Hepatocyte (in vitro differentiated cells): ENCODE measurements at regions not wholly inside any gene's neighbourhood (a gene's known extent, or its start where the extent isn't known, plus 50 kb on each side); places are given as distances from the start of the nearest gene placed in this dataset.
"Not testable (repeated sequence)": the region's sequence is repeated elsewhere in the genome, so short reads cannot be mapped to it uniquely, and the experiment has no call there.

Experiments used
- EZH2 ChIP-seq: fragments of 200-600 bp; sonication (generic); IDR thresholded peaks from 2 replicates; pipeline ENCODE4 v1.6.1; 2016; ENCODE audit warnings: antibody characterized with exemption, mild to moderate bottlenecking, borderline replicate concordance
- TF ChIP-seq, protein P1 (sequence below): fragments of 200-600 bp; sonication (generic); IDR thresholded peaks from 2 replicates; pipeline ENCODE4 v1.5.1; 2016; ENCODE audit warnings: antibody characterized with exemption, mild to moderate bottlenecking; ENCODE audit not compliant: poor library complexity

DNA sequence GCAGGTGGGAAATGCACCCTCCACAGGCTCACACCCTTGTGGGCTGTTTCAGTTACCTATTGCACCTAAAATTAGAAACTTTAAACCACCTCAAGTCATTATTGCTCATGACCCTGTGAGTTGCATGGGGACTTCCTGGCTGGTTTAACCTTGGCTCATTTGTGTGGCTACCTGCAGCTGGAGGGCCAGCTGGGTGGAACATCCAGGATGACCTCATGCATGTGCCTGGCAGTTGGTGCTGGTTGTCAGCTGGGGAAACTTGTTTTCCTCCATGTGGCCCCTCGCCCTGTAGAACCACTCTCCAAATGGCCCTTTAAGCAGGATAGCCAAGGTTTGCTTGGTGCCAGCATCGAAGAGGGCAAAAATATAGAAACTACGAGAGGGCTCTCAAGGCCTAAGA is 93.2 kb upstream of the FAM90A26 start:
- TF ChIP-seq, protein P1, sequence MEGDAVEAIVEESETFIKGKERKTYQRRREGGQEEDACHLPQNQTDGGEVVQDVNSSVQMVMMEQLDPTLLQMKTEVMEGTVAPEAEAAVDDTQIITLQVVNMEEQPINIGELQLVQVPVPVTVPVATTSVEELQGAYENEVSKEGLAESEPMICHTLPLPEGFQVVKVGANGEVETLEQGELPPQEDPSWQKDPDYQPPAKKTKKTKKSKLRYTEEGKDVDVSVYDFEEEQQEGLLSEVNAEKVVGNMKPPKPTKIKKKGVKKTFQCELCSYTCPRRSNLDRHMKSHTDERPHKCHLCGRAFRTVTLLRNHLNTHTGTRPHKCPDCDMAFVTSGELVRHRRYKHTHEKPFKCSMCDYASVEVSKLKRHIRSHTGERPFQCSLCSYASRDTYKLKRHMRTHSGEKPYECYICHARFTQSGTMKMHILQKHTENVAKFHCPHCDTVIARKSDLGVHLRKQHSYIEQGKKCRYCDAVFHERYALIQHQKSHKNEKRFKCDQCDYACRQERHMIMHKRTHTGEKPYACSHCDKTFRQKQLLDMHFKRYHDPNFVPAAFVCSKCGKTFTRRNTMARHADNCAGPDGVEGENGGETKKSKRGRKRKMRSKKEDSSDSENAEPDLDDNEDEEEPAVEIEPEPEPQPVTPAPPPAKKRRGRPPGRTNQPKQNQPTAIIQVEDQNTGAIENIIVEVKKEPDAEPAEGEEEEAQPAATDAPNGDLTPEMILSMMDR = not testable (repeated sequence)
- TF ChIP-seq EZH2 = not testable (repeated sequence)
